Kidney capillary endothelial cell (primary cell): ENCODE measurements at regions not wholly inside any gene's neighbourhood (a gene's known extent, or its start where the extent isn't known, plus 50 kb on each side); places are given as distances from the start of the nearest gene placed in this dataset.

Experiments
- DNase-seq: peaks from one replicate; pipeline ENCODE4 v3.0.0-alpha.2; 2018; ENCODE audit warnings: low spot score

DNA sequence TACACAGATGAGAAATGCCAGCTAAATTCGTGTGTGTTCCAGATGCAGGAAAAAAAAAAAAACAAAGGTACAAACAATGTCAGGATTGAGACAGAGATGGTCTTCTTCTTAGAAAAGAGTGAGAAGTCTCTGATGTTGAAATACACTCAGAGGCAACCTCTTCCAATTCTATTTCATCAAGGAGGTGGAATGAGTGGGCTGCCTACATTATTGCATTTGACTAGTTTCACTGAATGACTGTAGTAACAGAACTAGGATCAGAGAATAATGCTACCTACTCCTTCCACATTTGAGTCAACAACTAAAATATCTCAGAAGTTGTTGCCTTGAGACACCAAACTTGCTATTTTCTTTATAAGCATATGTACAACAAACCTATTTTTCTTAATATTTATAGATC lies 1332.2 kb upstream of the FLRT2 start:
- no peak for DNase-seq

GRCh38 chr14:84202486-84202885 lies 1327.5 kb upstream of the FLRT2 start:
- no peak for DNase-seq

GRCh38 chr14:84203896-84204295 lies 1326.0 kb upstream of the FLRT2 start:
- DNase-seq, result no peak

- no peak for DNase-seq
These were observed 1321.5 kb upstream of the FLRT2 start for GRCh38 chr14:84208451-84208850.

GRCh38 chr14:84209031-84209430 lies 1320.9 kb upstream of the FLRT2 start:
- DNase-seq, result no peak

DNA sequence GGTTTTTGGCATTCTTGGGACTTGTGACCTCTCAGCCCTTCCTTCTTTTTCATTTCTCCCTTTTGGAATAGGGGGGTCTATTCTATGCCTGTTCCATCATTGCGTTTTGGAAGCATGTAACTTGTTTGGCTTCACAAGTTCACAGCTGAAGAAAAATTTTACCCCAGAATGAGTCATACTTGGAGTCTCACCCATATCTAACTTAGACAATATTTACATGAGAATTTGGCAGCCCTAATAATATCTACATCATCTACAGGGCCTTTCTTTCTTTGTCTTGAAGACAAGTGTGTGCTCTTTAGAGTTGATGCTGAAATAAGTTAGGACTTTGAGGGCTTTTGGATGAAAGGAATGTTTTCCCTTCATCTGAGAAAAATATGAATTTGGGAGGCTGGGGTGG lies 1312.9 kb upstream of the FLRT2 start:
- DNase-seq, result no peak

- DNase-seq, result no peak
These were observed 1304.7 kb upstream of the FLRT2 start for GRCh38 chr14:84225268-84225667.

DNA sequence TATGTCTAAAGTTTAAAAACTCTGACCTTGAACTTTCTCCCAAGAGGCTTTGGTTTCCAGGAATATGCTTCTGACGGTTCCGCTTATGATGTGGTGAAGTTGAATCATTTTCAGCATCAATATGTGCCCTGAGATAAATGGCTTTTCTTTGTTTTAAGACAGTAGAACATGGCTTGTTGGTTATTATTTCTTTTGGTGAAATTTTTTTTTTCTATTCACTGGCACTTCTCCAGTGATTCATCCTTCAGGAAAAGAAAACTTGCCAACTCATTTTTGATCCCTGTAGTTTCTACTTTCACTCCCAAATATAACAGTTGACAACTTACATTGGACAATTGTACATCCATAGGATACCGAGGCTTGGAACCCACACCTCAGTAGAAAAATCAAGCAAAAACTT lies 1301.2 kb upstream of the FLRT2 start:
- DNase-seq, result peak; percentile 21

DNA sequence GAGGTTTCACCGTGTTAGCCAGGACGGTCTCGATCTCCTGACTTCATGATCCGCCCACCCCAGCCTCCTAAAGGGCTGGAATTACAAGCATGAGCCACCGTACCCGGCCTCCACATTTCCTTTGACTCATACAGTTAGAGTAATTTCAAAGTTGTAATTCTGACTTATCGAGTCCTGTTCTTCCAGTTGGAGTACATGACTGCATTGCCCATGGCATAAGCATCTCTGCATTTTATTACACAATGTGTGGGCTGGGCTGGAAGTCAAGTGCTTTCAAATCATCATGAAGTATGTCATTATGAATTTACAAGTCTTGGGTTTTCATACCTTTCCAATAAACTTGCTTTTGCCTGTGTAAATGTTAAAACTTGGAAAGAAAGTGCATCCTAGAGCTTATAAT lies 1295.7 kb upstream of the FLRT2 start:
- DNase-seq, result no peak

DNA sequence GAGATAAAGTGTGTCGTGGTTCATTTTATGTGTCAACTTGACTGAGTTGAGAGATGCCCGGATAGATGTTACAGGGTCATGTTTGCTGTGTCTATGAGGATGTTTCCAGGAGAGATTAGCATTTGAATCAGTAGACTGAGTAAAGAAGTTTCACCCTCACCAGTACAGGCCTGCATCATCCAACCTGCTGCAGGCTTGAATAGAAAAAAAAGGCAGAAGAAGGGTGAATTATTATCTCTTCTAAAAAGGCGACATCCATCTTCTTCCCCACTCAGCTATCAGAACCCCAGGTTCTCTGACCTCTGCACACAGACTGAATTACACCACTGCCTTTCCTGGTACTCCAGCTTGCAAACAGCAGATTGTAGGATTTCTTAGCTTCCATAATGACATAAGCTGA lies 1293.7 kb upstream of the FLRT2 start:
- no peak for DNase-seq

DNA sequence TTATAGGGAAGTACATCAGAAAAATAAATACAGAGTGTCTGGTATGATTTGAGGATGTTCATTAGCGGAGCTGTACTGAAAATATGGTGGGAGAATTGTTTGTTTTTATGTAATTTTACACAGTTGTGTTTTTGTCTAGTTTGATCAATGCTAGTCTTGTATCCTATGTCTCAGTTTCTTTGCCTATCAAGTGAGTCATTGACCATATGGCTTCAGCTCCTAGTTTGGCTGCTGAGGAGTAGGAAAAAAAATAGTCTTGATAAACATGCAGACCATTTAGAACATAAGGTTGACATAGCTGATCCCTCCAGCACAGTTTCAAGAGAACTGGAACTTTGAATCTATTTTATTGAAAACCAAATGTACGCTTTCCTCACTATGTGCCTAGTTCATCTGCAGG lies 1292.1 kb upstream of the FLRT2 start:
- no peak for DNase-seq

DNA sequence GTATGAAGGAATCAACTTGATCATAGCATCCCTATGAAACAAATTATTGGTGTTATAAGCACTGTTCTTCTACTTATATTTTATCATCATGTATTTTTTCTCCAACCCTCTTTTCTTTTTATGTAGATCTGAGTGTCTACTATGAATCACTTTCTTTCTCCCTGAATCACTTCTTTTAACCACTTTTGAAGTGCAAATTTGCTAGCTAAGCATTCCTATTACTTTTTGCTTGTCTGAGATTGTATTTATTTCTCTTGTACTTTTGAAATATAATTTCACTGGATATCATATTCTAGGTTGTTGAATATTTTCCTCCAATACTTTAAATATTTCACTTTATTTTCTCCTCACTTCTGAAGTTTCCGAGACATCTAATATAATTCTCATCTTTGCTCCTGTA lies 1282.3 kb upstream of the FLRT2 start:
- DNase-seq, result no peak

DNA sequence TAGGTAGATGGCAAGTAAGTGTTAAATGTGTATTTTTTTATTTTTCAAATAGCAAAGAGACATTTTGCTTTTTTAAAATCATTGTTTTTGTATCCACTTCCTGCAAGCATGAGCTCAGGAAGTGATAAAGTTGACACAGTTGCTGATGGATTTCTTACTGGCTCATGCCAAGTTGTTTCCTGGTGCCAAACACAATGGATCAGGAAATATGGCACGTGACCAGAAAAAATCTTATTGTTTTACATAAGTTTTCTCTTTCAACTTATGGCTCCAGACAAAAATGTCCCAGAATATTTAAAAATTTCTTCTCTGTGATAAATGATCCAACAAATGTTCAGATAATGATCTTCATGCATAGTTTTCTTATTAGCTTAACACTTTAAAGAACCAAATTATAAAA lies 1279.1 kb upstream of the FLRT2 start:
- peak; percentile 82 for DNase-seq

- DNase-seq, result no peak
These were observed 1278.4 kb upstream of the FLRT2 start for GRCh38 chr14:84251411-84252115.

DNA sequence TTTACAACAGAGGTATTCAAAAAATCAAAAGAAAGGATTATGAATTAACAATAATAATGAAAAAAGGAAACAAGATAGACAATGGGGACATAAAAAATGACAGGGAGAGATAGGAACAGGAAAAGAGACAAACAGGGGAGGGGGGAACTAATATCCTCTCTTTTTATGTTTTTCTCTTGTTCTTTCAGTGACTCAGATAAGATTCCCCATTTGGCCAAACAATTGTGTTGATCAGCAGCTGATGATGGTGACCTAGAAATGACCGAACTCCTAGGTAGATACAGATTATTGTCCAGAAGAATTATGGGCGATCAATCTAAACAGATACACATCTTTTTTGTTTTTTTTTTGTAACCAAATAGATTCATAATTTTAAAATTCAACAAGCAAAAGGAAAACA lies 1277.2 kb upstream of the FLRT2 start:
- no peak for DNase-seq

GRCh38 chr14:84253326-84253725 lies 1276.6 kb upstream of the FLRT2 start:
- no peak for DNase-seq

- DNase-seq, result peak; percentile 69
These were observed 1275.7 kb upstream of the FLRT2 start for GRCh38 chr14:84254290-84254689.

DNA sequence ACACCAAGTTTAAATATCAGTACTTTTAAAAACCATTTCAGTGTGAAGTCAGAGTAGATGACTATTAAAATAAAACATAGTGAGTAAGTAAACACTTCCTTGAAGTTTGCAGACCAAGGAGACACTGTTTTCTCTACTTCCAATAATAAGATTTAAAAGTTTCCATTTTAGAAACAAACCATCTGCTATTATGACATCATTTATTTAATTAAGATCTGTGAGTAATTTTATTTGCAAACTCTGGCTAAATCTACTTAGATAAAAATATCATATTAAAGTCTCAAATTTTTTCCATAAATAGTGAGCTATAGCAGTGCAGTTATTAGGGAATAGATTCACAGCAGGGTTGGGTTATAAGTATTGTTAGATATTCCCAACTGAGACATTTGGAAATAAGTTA lies 1267.0 kb upstream of the FLRT2 start:
- DNase-seq, result no peak

DNA sequence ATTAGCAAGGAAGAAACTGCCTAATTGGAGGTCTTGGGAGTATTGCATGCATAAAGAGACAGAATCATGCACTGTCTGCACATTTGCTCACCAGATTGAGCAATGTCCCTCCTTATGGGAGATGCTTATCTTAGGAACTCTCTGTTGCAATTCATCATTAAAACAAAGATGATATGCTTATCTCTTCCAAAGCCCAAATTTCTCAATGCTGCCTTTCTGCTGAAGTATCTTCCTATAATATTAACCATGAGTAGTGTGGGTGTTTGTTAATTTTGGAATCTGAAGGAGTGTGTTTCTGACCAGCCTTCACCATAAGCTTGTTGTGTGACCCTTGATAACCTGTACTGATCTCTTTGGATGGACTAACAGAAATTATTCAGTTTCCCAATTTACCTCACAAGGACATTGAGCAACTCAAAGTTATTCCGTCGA lies 1257.6 kb upstream of the FLRT2 start:
- no peak for DNase-seq

- DNase-seq, result no peak
These were observed 1256.8 kb upstream of the FLRT2 start for GRCh38 chr14:84273181-84273580.

- no peak for DNase-seq
These were observed 1247.3 kb upstream of the FLRT2 start for GRCh38 chr14:84282618-84283017.

DNA sequence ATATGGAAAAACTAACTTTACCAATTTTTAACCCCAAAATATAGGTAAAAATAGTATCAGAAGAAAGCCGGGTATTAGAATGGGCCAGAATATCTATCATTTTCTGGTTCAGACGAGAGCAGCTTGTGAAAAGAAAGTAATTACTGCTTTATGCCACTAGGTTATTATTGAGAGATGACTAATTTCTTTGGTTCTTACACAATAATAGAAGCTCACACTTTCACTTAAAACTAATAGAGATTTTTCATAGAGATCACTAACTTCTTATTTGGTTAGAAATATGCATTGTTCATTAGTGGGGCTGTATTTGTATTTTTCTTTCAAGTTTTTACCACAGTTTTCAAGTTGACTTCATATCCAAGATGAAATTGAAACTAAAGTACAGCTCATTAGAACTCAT lies 1241.2 kb upstream of the FLRT2 start:
- DNase-seq, result no peak

DNA sequence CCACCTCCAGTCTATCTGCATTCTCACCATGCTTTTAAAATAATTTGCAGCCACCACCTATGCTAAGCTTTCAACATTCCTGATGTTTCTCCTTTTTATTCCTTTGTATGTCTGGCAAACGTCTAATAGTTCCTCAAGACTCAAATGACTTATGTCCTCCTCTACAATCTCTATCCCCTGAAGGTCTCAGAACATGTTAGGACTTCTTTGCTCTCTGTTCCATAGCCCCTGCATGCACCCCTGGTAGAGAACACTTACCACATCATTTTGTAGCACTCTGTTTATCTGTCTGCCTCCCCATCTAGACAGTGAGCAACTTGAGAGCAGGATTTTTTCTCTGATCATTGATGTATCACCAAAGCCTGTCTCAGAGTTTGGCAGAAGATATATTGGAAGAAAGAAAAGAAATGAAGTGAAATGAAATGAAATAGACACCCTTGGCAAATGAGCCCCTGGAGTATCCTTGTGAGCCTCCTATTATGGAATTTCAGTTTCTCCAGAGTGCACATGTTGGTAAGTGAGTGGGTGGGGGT lies 1231.2 kb upstream of the FLRT2 start:
- DNase-seq, result no peak

DNA sequence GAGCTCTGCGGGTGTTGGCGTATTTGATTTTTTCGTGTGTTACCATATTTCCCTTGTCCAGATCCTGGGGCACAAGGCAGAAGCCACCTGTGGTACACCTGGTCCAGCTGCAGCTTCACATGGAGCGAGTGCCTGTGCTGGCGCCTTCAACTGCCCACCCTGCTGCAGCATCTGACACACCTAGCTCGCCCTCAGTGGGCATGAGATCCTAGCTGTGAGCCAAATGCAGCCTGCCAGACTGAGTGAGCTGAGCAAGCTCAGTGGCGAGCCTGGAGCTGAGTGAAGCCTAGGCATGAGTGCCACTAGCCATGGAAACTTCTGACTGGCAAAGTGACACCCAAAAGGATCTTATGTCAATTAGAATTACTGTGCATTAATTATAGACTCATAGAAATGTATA lies 1226.8 kb upstream of the FLRT2 start:
- DNase-seq, result no peak
